ENCODE measurements at regions not wholly inside any gene's neighbourhood (a gene's known extent, or its start where the extent isn't known, plus 50 kb on each side); places are given as distances from the start of the nearest gene placed in this dataset.

GRCh38 chr1:228972576-228972975 lies 237.3 kb downstream of the RHOU start:
- no peak for DNase-seq (ENCODE audit: extremely low spot score, unreplicated experiment)
- TF ChIP-seq CTCF (conservative IDR thresholded peaks at IDR 0.05): no peak
- H3K9me3 Mint-ChIP-seq: no peaks in the 10 kb centered on the region
- no peak overlapping the region for H3K4me3 Mint-ChIP-seq
- no peaks in the 10 kb centered on the region for H3K36me3 Mint-ChIP-seq
- H3K4me1 Mint-ChIP-seq (ENCODE audit: unreplicated experiment): peaks cover 25% of the 10 kb centered on the region
- peaks cover 3% of the 10 kb centered on the region for H3K27me3 Mint-ChIP-seq
- H3K27ac Mint-ChIP-seq: no peak overlapping the region

GRCh38 chr1:228974273-228974672 lies 239.0 kb downstream of the RHOU start:
- Mint-ChIP-seq H3K27ac (peak overlapping the region; percentile 2), H3K9me3 (no peaks in the 10 kb centered on the region), H3K36me3 (no peaks in the 10 kb centered on the region), H3K4me3 (no peak overlapping the region), H3K27me3 (peaks cover 3% of the 10 kb centered on the region), H3K4me1 (ENCODE audit: unreplicated experiment) (peaks cover 32% of the 10 kb centered on the region)
- no peak for TF ChIP-seq CTCF (conservative IDR thresholded peaks at IDR 0.05)
- no peak for DNase-seq (ENCODE audit: extremely low spot score, unreplicated experiment)

GRCh38 chr1:228975238-228975907 lies 240.1 kb downstream of the RHOU start:
- TF ChIP-seq CTCF (conservative IDR thresholded peaks at IDR 0.05): no peak
- no peak overlapping the region for H3K4me3 Mint-ChIP-seq
- H3K27me3 Mint-ChIP-seq: peaks cover under 1% of the 10 kb centered on the region

GRCh38 chr1:228976316-228976715 lies 241.0 kb downstream of the RHOU start:
- no peaks in the 10 kb centered on the region for H3K27me3 Mint-ChIP-seq
- peaks cover 48% of the 10 kb centered on the region for H3K4me1 Mint-ChIP-seq (ENCODE audit: unreplicated experiment)
- H3K9me3 Mint-ChIP-seq: no peaks in the 10 kb centered on the region
- DNase-seq (ENCODE audit: extremely low spot score, unreplicated experiment): peak; percentile 25
- H3K4me3 Mint-ChIP-seq: no peak overlapping the region
- TF ChIP-seq CTCF (conservative IDR thresholded peaks at IDR 0.05): no peak
- no peak overlapping the region for H3K27ac Mint-ChIP-seq
- H3K36me3 Mint-ChIP-seq: no peaks in the 10 kb centered on the region

More at GRCh38 chr1:228975238-228975907, 240.1 kb downstream of the RHOU start:
- no peak overlapping the region for H3K27ac Mint-ChIP-seq
- no peaks in the 10 kb centered on the region for H3K9me3 Mint-ChIP-seq
- H3K36me3 Mint-ChIP-seq: no peaks in the 10 kb centered on the region
- no peak for DNase-seq (ENCODE audit: extremely low spot score, unreplicated experiment)
- H3K4me1 Mint-ChIP-seq (ENCODE audit: unreplicated experiment): peaks cover 39% of the 10 kb centered on the region

GRCh38 chr1:228977307-228977706 lies 242.0 kb downstream of the RHOU start:
- TF ChIP-seq CTCF (conservative IDR thresholded peaks at IDR 0.05): no peak
- Mint-ChIP-seq H3K4me3 (no peak overlapping the region), H3K27ac (no peak overlapping the region), H3K36me3 (no peaks in the 10 kb centered on the region), H3K9me3 (no peaks in the 10 kb centered on the region), H3K27me3 (no peaks in the 10 kb centered on the region), H3K4me1 (ENCODE audit: unreplicated experiment) (peaks cover 48% of the 10 kb centered on the region)
- DNase-seq (ENCODE audit: extremely low spot score, unreplicated experiment): no peak

Measured in type B pancreatic cell (in vitro differentiated cells).